GM18861 (cell line): ENCODE measurements at regions not wholly inside any gene's neighbourhood (a gene's known extent, or its start where the extent isn't known, plus 50 kb on each side); places are given as distances from the start of the nearest gene placed in this dataset.

Experiments used
- ATAC-seq: cut with Tn5 transposase; IDR thresholded peaks from one replicate; pipeline ENCODE4 v1.9.1; 2021; ENCODE audit not compliant: unreplicated experiment

DNA sequence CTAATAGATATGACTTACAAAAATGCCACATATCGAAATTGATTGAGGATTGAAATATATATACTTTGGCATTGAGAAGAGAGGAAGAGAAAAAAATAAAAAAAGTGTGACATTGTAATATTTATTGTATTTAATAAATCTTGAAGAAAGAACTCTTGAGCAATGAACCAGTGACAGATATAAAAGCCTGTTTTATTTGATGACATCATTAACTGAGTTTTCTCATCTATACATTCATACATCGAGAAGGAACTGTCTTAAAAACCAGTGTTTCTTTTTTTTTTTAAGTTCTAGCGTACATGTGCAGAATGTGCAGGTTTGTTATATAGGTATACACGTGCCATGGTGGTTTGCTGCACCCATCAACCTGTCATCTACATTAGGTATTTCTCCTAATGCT, 368.2 kb downstream of the SNAPC1 start:
- ATAC-seq: no peak

DNA sequence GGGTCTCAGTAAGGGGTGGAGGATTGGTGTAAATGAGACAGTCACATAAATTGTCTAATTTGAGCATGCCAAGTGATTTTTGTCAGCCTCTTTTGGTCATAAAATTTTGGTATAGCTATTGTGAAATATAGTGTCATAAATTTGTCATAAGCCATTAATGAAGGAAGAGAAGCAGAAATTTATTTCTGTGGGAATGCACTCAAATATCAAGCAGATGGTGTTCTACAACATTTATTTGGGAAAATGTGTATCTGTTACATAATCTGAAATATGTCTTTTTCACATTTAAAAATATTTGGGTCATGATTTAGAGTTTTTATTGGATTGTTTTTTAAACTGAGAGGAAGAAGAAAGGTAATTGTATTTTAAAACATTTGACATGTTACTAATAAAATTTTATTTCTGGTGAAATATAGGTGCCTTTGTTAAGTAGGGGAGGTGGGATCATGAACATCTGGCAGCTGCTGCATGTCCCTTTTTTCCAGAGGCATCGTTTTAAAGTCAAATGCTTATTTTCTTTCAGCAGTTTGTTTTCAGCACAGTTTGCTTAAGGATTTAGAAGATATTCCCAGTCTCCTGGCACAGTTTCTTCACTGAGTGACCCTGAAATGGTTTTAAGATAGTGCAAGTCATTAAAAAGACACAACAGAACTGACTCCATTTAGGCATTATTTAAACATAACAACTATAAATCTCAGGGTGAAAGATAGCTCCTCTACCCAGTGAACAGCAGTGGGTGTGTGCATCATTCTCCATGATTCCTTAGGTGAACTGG, 371.7 kb downstream of the SNAPC1 start:
- no peak for ATAC-seq

GRCh38 chr14:62138593-62138992, 376.4 kb downstream of the SNAPC1 start:
- ATAC-seq: no peak

- ATAC-seq: no peak
Measured at GRCh38 chr14:62141139-62141538, 378.9 kb downstream of the SNAPC1 start.

DNA sequence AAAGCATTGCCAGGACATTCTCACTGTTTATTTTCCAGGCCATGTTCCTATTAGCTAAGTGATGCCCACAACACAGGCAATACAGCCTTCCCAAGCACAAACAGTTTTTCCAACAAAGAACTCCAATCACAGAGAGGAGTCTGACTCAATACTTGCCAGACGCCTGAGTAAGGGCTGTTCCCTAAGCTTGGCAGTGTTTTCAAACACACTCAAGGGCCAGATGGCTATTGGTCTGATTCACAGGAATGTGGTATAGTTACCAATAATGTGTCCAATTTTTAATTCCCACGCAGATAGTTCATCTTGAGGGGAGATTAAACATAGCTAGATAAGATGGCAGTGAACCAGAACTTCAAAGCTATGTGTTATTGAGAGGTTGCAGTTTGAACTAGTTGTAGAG, 381.0 kb downstream of the SNAPC1 start:
- no peak for ATAC-seq

- ATAC-seq: no peak
Measured at GRCh38 chr14:62144863-62145262, 382.6 kb downstream of the SNAPC1 start.

DNA sequence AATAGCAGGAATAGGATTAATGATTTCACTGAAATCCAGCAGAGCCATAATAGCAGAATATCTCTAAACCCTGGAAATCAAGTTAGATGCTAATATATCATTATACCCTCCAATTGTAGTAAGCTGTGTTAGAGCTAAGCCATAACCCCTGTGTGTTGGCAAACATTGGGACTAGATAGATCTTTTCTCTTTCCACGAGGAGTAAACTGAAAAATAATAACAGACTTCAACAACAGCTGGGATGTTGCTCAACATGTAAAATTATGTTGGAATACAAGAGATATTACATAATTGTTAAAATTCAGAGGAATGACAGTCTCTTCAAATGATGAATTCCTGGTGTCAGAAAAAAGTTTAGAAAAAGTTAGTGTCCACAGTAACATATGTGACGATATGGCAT, 383.8 kb downstream of the SNAPC1 start:
- no peak for ATAC-seq

GRCh38 chr14:62156052-62156451, 393.8 kb downstream of the SNAPC1 start:
- no peak for ATAC-seq

- no peak for ATAC-seq
Measured at GRCh38 chr14:62158779-62159178, 396.6 kb downstream of the SNAPC1 start.

- no peak for ATAC-seq
Measured at GRCh38 chr14:62159314-62159713, 397.1 kb downstream of the SNAPC1 start.

DNA sequence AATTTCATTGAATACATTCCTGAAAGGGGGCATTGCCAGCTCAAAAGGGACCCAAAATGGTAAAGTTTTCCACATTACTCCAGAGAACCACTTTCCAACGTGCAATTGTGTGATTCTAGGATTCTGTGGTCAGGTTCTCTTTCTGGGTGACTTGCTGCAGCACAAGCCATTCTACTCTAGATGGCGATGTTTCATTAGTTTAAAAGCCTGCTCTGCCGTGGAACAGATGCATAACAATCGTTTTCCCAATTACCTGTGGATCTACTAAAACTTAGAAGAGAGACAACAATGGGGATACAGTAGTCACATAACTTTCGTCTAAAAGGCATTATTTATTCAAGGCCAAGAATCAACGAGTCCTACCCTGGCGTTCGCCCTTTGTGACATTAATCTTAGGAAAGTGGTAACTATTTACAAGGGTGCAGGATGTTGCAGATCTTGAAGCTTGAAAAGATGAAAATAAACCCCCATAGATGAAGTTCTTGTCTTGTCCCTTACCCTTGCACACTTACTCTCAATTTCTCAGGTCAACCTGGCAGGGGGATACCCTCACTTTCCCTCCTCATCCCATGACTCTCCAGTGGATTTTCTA, 400.9 kb downstream of the SNAPC1 start:
- peak; percentile 59 for ATAC-seq

- no peak for ATAC-seq
Measured at GRCh38 chr14:62168564-62169155, 406.4 kb downstream of the SNAPC1 start.

- no peak for ATAC-seq
Measured at GRCh38 chr14:62179367-62180018, 417.3 kb downstream of the SNAPC1 start.

DNA sequence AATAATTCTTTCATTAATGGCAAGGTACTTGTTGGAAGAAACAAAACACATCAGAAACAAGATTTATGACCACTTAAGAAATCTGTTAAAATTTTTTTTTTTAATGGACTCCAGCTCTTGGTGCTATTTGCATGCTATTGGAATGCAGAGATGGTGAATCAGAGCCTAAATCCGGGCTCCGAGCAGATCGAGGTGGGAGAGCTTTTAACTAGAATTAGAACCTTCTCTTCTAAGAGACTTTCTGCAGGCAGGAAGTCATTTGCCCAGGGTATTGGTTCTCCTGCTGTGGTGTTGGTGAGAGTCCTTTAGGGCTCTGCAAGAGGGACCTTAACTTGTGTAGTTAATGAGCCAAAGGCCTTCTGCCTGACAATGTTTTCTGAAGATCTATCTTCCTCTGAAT, 419.4 kb downstream of the SNAPC1 start:
- no peak for ATAC-seq

DNA sequence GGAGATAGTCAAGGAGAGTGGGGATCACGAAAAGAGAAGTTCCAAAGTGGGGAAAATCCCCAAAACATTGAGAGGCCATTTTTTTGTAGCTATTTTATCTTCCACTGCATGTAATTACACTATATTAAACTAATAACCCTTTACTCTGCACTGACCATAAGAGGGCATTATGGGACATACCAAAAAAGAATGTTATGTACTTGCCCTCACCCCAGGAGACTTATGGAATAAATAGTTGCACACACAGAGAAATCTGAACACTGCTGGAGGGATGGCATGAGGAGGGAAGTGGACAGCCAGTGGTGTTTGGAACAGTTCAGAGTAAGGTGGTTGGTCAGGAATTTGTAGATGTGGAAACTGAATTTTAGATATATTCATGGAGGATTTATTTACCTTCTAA, 422.9 kb downstream of the SNAPC1 start:
- no peak for ATAC-seq

GRCh38 chr14:62187265-62187664, 425.0 kb downstream of the SNAPC1 start:
- no peak for ATAC-seq

DNA sequence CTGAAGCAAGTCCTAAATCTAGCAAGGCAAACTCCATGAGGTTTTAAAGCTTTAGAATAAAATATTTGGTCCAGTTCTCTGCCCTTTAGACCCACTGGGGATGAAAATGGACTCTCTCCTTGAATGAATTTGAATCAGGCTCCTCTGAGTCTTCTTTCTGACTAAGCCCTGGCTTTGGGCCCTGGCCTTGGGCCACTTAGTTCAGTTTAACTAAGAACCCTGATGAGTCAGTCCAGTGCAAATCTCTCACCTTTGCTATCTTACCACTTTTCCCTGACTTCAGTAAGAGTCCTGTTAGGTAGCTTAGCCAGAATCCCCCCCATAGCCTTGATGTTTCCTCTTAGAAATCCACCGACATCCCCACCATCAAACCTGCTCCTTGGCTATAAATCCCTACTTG, 427.5 kb downstream of the SNAPC1 start:
- ATAC-seq: no peak

DNA sequence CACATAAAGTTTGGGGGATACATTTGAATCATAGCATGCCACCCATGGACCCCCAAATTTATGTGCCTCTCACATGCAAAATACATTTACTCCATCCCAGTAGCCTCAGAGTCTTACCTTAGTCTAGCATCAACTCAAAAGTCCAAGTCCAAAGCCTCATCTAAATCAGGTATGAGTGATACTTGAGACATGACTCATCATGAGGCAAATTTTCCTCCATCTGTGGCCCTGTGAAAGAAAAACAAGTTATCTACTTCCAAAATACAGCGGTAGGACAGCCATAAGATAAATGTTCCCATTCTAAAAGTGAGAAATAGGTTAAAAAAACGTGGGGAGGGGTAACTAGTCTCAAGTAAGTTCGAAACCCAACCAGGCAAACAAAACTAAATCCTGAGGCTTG, 444.2 kb downstream of the SNAPC1 start:
- no peak for ATAC-seq

DNA sequence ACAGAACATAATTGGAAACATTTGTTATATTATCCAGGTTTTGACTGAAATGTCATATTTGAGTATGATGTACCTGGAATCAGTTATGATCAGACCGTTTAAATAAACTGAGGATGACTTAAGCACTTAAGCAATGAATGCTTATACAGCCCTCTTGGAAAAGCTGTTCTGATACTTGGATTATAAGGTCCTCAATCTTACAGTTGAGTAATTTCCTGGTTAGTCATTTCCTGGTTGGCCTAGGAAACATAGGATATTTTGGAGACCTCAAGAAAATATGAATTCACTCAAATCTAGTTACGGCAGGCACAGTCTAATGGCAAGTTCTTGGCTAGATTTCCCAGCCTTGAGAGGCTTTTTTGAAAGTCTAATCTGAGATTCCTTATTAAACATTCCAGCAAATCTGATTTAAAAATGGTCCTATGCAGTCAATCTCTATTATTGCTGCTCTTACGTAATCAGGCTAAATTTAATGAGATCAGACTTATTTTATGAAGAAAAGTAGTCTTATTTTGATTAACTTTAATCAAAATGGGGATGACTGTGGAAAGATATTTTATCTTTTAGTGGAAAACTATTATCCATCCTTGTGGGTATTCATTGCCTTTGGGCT, 447.2 kb downstream of the SNAPC1 start:
- no peak for ATAC-seq

- ATAC-seq: no peak
Measured at GRCh38 chr14:62213516-62213915, 451.3 kb downstream of the SNAPC1 start.

GRCh38 chr14:62216121-62216520, 453.9 kb downstream of the SNAPC1 start:
- ATAC-seq: no peak

DNA sequence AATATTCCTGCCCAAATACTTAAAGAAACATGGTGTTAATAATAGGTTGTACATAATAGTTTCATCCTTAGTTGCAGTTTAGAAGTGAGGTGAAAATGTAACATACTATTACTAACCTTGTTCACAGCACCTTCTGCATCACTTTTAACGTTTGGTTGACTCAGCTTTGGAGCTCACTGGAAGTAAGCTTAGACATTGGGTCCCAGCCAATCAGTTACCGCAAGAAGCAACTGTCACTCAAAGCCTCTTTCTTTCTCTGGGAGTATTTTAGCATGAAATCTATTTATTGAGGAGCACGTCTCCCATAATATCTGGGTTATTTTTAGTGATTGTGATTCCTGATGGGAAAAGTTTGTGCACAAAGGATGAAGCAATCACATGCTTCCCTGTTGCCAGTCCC, 472.6 kb downstream of the SNAPC1 start:
- no peak for ATAC-seq
